OCI-LY7 (cell line): ENCODE measurements at regions not wholly inside any gene's neighbourhood (a gene's known extent, or its start where the extent isn't known, plus 50 kb on each side); places are given as distances from the start of the nearest gene placed in this dataset.

ENCODE experiments used
- BruUV-seq: library from RNA; stranded (reverse); fragments of 400-500 nt; replicated peaks from 2 replicates; lab custom pipeline; 2021; lab: Mats Ljungman, UMichigan
- CTCF ChIA-PET: fragments of 300-600 bp; sonication (Branson Sonifier 250); formaldehyde crosslinking; loops from one replicate; lab custom pipeline; 2022; ENCODE audit warnings: antibody characterized with exemption; ENCODE audit not compliant: unreplicated experiment; lab: Charles Lee
- POLR2A ChIA-PET: fragments of 300-600 bp; sonication (Branson Sonifier 250); formaldehyde crosslinking; loops from one replicate; lab custom pipeline; 2022; ENCODE audit warnings: antibody characterized with exemption; lab: Charles Lee
- DNase-seq: peaks from one replicate; pipeline ENCODE4 v3.0.0-alpha.2; 2015; ENCODE audit warnings: low spot score
- H2AFZ ChIP-seq: fragments of 200-600 bp; sonication (generic), shearing (Covaris generic); 2 replicates; pipeline ENCODE4 v1.6.1; 2014; ENCODE audit warnings: mild to moderate bottlenecking, antibody characterized with exemption, low read length, moderate library complexity
- H3K27ac ChIP-seq: fragments of 200-600 bp; sonication (generic); 2 replicates; pipeline ENCODE4 v1.5.1; 2014; ENCODE audit warnings: mixed run types, low read depth, mild to moderate bottlenecking, moderate library complexity, low read length, inconsistent platforms; ENCODE audit not compliant: poor library complexity, severe bottlenecking
- H3K36me3 ChIP-seq: fragments of 200-600 bp; sonication (generic); 2 replicates; pipeline ENCODE4 v1.6.1; 2014; ENCODE audit warnings: mild to moderate bottlenecking, antibody characterized with exemption, low read length, moderate library complexity, mixed read lengths; ENCODE audit not compliant: insufficient read depth
- H3K4me1 ChIP-seq: fragments of 200-600 bp; sonication (generic); 2 replicates; pipeline ENCODE4 v1.5.1; 2014; ENCODE audit warnings: mild to moderate bottlenecking, low read length; ENCODE audit not compliant: insufficient read depth, poor library complexity, severe bottlenecking
- H3K4me2 ChIP-seq: fragments of 200-600 bp; sonication (generic); 2 replicates; pipeline ENCODE4 v1.6.1; 2014; ENCODE audit warnings: mild to moderate bottlenecking, low read length
- H3K4me3 ChIP-seq: fragments of 200-600 bp; sonication (generic); 2 replicates; pipeline ENCODE4 v1.5.1; 2014; ENCODE audit warnings: mild to moderate bottlenecking, low read depth, low read length; ENCODE audit not compliant: poor library complexity, severe bottlenecking
- H3K79me2 ChIP-seq: fragments of 200-600 bp; sonication (generic); 2 replicates; pipeline ENCODE4 v1.6.1; 2016; ENCODE audit warnings: low read depth, mild to moderate bottlenecking, low read length, moderate library complexity, mixed read lengths; ENCODE audit not compliant: insufficient read depth
- H3K9me2 ChIP-seq: fragments of 200-600 bp; sonication (generic); 2 replicates; pipeline ENCODE4 v1.6.1; 2016; ENCODE audit warnings: mild to moderate bottlenecking, low read length, mixed read lengths; ENCODE audit not compliant: insufficient read depth
- H3K9me3 ChIP-seq: fragments of 200-600 bp; sonication (generic); 2 replicates; pipeline ENCODE4 v1.6.1; 2014; ENCODE audit warnings: mild to moderate bottlenecking, mixed run types, low read length, mixed read lengths
- H4K20me1 ChIP-seq: fragments of 200-600 bp; sonication (generic); 2 replicates; pipeline ENCODE4 v1.6.1; 2014; ENCODE audit warnings: mild to moderate bottlenecking, antibody characterized with exemption, low read length, moderate library complexity, mixed read lengths; ENCODE audit not compliant: insufficient read depth
- EZH2phosphoT487 ChIP-seq: fragments of 200-600 bp; sonication (generic); IDR thresholded peaks from 2 replicates; pipeline ENCODE4 v1.6.1; 2018; ENCODE audit warnings: low read depth, borderline replicate concordance, mild to moderate bottlenecking, mixed run types, antibody characterized with exemption, low read length, moderate library complexity, mixed read lengths
- intact Hi-C: fragments of 100-400 bp; cut with micrococcal nuclease; formaldehyde crosslinking; loops from one replicate; pipeline ENCODE4 v1.10.0; 2022; ENCODE audit not compliant: unreplicated experiment
- TF ChIP-seq, protein P1 (sequence below): fragments of 200-600 bp; sonication (generic); conservative IDR thresholded peaks from 2 replicates; pipeline ENCODE4 v1.5.1; 2014; ENCODE audit warnings: mild to moderate bottlenecking, antibody characterized with exemption, low read length, moderate library complexity, mixed read lengths

DNA sequence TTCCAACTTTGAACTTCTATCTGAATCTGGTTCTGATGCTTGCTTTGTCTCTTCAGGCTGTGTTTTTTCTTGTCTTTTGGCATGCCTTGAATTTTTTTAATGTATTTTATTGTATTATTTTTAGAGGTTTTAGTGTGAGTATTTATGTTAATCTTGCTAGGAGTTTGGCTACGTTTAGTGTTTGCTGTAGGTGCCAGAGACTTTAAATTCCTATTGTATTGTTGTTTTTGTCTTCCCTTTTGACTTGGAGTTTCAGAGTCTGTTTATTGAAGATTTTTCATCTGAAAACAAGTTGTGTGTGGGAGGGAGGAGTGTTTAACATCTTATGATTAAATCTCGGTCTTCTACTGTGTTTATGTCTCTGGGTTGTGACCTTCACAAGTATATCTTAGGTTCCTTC is 956.8 kb downstream of the TLE1 start:
- Histone ChIP-seq H3K27ac (no peak overlapping the region), H3K36me3 (no peaks in the 10 kb centered on the region), H3K9me2 (no peaks in the 10 kb centered on the region), H2AFZ (no peak overlapping the region), H3K4me3 (no peak overlapping the region), H3K79me2 (no peaks in the 10 kb centered on the region), H4K20me1 (no peaks in the 10 kb centered on the region), H3K4me1 (no peaks in the 10 kb centered on the region), H3K4me2 (no peak overlapping the region), H3K9me3 (no peaks in the 10 kb centered on the region)
- no TSS peak for BruUV-seq
- DNase-seq: no peak
- ChIA-PET CTCF (no interaction called here), POLR2A (no interaction called here)
- TF ChIP-seq, protein P1, sequence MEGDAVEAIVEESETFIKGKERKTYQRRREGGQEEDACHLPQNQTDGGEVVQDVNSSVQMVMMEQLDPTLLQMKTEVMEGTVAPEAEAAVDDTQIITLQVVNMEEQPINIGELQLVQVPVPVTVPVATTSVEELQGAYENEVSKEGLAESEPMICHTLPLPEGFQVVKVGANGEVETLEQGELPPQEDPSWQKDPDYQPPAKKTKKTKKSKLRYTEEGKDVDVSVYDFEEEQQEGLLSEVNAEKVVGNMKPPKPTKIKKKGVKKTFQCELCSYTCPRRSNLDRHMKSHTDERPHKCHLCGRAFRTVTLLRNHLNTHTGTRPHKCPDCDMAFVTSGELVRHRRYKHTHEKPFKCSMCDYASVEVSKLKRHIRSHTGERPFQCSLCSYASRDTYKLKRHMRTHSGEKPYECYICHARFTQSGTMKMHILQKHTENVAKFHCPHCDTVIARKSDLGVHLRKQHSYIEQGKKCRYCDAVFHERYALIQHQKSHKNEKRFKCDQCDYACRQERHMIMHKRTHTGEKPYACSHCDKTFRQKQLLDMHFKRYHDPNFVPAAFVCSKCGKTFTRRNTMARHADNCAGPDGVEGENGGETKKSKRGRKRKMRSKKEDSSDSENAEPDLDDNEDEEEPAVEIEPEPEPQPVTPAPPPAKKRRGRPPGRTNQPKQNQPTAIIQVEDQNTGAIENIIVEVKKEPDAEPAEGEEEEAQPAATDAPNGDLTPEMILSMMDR: no peak
- no peak for TF ChIP-seq EZH2phosphoT487
- intact Hi-C loops: no loop called here

DNA sequence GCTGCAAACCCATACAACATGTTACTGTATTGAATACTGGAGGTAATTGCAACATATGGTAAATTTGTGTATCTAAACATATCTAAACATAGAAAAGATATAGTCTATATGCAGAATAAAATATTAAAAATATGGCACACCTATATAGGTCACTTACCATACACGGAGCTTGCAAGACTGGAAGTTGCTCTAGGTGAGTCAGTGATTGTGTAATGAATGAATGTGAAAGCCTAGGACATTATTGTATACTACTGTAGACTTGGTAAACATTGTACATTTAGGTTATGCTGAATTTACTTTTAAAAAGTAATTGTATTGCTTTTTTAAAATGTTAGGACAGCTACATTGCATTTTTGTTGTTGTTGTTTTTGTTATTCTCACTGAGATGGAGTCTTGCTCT is 968.8 kb downstream of the TLE1 start:
- Histone ChIP-seq H3K27ac (no peak overlapping the region), H3K9me3 (no peaks in the 10 kb centered on the region), H3K4me1 (no peaks in the 10 kb centered on the region), H3K4me3 (no peak overlapping the region), H3K9me2 (no peaks in the 10 kb centered on the region), H3K4me2 (no peak overlapping the region), H4K20me1 (no peaks in the 10 kb centered on the region), H3K36me3 (no peaks in the 10 kb centered on the region), H3K79me2 (no peaks in the 10 kb centered on the region), H2AFZ (no peak overlapping the region)
- intact Hi-C loops: no loop called here
- TF ChIP-seq, protein P1: no peak
- no peak for TF ChIP-seq EZH2phosphoT487
- BruUV-seq: no TSS peak
- DNase-seq: no peak
- POLR2A ChIA-PET: interaction anchor here (0.6 kb wide), 1 partner anchor 224 kb away, joined by 3 read pairs; no protein-coding TSS in a partner anchor
- CTCF ChIA-PET: no interaction called here

DNA sequence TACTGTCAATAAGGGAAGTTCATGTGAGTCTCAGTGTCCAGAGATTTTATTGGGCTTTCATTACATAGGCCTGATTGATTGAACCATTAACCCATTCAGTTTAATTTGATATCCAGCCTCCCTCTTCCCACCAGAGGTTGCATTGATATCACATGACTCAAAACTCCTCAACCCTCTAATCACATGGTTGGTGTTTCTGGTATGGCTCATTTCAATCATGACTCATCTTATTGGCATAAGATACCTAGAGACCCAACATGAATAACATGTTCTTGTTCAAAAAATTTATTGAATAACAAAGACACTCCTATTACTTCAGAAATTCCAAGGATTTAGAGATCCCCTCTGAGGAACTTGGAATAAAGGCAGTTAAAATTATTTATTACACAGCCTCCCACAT is 982.2 kb downstream of the TLE1 start:
- Histone ChIP-seq H3K4me1 (no peaks in the 10 kb centered on the region), H3K36me3 (no peaks in the 10 kb centered on the region), H4K20me1 (no peaks in the 10 kb centered on the region), H3K4me3 (no peak overlapping the region), H3K4me2 (no peak overlapping the region), H3K79me2 (no peaks in the 10 kb centered on the region), H3K27ac (no peak overlapping the region), H3K9me3 (no peaks in the 10 kb centered on the region), H2AFZ (no peak overlapping the region), H3K9me2 (no peaks in the 10 kb centered on the region)
- TF ChIP-seq, protein P1: no peak
- TF ChIP-seq EZH2phosphoT487: no peak
- intact Hi-C loops: no loop called here
- no peak for DNase-seq
- ChIA-PET CTCF (no interaction called here), POLR2A (no interaction called here)
- no TSS peak for BruUV-seq
